COLO668 (cell line): ENCODE measurements at regions not wholly inside any gene's neighbourhood (a gene's known extent, or its start where the extent isn't known, plus 50 kb on each side); places are given as distances from the start of the nearest gene placed in this dataset.

Source experiments
- DNase-seq: peaks from one replicate; lab custom pipeline; 2025; ENCODE audit not compliant: unreplicated experiment; lab: John Stamatoyannopoulos, UW

DNA sequence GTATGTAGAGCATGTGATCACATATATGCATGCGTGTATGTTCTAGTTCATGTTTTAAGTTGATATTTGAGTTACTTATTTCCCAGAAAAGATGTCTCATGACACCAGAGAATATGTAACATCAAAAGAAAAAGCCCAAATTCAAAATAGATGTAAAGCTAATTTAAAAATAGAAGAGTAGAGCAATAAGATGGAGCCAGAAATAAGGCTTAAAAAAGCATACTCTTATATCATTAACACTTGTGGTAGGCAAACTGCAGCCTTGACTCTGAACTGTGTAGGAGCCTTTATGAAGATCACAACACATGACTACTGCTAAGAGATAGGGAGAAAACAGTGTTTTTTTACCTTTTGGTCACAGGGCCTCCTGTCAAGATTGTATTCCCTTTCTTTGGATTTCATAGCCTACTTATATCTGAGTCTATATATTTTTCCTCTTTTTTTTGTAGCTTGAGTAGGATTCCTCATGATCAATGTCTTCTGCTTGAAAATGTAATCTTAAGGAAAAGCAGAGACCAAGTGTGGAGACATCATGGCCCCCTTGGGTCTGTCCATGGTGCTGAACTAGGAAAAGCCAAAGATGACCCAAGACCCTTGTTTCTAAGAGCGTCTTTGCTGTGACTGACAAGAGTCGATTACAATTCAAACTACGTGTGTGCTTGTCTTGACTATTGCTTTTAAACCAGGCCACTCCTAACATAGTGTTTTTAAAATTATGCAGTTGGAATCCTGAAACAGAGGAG, 390.4 kb downstream of the SHISA9 start:
- no peak for DNase-seq

DNA sequence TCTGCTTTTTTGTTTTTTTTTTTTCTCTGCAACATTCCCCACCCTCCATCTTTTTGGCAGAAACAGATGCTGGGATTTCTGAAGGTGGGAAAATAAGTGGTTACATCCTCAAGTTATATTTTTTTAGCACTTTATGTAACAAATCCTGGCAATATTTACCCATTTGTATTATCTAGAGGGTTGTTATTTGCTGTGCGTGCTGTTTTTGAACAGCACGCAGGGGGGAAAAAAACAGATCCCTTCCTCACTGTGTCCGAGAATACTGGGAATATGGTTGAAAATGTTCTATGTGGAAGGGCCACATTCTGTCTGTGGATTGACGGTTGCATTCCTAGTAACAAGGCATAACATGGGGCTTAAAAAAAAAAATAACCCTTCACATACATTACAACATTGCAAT, 394.8 kb downstream of the SHISA9 start:
- DNase-seq = no peak

DNA sequence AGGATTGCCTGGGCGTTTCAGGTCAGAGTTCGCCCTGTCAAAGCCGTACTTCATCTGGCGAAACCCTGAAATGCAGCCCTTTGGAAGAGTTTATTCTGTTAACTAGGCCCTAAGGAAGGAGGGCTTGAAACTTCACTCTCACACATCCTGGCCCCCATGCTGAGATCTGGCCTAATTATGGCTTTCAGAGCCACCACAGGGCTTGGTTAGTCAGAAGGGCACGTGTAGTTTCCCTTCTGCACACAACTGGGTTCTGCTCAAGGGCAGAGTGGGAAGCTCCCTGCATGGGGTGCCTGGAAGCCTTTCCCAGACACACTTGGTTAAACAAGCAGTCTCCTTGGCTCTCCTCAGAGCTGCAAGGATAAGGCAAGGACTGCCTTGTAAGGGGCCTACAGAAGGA, 397.3 kb downstream of the SHISA9 start:
- no peak for DNase-seq

DNA sequence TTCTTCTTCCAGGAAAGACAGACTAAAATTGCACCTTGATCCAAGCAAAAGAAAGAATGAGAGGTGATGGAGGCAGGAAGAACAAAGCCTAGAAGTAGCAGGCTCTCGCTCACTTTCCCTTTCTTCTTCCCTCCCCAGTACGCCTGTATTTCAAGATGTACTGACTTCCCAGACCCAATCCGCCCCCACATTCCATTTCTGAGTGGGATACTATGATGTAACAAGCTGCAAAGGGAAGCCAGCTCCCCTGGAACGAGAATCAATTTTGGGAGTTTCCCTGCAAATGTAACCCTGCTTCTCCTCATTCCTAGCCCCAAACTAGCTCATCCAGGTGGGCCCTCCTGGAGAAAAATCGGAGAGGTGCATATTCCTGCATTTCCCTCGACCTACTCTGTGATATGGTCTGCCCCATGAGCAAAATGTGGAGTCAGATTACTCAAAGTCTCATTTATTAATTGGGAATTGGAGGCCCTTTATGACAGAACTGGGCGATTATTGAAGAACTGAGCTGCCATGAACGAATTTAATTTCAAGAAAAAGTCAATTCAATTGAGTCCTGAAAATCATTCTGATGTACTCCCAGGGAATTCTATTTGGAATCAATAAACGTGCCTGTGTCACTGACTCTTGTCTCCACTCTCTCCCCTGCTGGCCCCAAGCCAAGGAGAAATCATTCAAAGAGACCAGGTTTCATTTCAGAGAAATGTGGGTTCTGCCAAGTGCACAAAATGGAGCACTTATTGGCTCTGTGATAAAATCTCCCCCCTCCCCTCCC, 398.9 kb downstream of the SHISA9 start:
- no peak for DNase-seq

DNA sequence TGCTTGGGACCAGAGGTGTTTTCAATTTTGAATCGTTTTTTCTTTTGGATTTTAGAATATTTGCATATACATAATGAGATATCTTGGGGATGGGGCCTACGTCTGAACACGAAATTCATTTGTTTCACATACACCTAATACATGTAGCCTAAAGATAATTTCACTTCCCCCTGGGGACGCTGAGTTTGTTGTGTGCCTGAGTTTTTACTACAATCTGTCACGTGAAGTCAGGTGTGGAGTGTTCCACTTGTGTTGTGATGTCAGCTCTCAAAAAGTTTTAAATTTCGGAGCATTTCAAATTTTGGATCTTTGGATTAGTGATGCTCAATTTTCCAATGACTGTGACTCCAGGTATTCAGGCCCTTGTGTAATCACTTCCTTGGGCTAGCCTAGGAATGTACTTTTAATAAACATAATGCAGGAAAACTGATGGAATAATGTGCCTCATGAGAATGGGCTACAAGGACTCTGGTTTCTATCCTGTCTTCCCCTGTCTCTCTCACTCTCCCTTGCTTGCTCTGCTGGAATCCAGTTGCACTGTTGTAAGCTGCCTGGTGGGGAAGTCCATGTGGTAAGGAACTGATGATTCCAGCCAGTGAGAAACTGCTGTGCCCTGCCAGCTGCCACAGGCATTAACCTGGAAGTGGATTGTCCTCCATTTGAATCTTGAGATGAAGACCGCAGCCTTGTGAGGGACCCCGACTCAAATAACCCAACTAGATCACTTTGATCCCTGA, 403.8 kb downstream of the SHISA9 start:
- no peak for DNase-seq

DNA sequence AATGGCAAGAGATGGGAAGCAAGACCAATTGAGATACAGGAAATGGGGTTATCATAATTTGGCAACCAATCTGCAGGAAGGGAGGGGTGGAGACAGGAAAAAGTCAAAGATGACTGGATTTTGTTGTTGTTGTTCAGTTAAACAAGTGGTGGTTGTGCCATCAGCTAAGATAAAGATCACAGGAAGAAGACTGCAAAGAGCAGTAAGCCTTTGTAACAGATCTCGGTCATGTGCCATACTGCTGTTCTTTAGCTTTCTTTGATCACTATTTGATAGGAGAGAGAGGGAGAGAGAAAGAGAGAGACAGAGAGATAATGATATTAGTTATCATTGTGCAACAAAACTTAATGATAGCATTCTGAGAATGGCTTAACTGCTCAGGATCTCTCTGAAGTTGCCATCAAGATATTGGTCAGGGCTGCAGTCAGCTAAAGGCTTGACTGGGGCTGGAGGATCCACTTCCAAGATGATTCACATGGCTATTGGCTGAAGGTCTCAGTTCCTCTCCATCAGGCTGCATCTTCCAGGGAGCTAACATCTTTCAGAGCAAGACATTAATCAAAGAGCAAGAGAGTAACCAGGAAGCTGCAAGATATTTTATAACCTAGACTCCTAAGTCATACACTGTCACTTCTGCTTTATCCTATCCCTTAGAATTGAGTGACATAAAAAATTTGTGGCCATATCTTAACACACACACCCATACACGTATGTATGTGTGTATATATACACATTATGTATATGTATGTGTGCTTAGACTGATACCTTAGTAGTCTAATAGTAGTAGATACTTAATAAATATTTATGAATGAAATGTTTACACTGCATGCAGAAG, 405.0 kb downstream of the SHISA9 start:
- no peak for DNase-seq

DNA sequence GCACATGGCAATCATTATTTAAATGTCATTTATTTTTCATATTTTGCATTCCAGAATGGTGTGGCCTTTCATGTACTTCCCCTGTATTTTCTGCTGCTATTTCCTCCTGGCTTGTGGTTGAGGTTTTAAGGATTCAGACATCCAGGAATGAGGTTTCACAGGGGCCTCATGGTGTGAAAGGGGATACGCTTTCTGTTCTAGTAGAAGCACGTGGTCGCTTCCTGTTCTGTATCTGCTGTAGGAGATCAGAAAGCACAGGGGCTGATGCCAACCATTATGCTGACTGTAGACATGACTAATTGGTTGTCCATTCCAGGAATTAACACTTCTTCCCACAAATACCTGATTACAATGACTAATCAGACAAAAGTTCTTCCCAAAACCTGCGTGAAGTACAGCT, 405.9 kb downstream of the SHISA9 start:
- no peak for DNase-seq

DNA sequence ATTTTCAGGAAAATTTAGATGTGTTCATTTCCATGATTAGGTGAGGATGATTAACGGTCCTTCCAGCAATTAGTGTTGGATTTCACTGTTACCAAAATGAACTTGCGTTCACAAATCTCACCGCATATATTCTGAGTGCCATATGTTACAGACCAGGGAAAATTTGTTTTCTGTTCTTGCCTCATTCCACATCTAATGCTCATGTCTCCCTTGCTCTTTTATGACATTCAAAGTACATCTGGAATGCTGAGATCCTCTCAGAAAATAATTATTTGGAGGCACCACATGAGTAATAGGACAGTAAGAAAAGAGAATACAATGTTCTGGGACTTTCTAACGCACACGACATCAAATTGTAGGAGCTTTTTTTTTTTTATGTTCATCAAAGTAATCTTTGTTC, 406.5 kb downstream of the SHISA9 start:
- DNase-seq = no peak

DNA sequence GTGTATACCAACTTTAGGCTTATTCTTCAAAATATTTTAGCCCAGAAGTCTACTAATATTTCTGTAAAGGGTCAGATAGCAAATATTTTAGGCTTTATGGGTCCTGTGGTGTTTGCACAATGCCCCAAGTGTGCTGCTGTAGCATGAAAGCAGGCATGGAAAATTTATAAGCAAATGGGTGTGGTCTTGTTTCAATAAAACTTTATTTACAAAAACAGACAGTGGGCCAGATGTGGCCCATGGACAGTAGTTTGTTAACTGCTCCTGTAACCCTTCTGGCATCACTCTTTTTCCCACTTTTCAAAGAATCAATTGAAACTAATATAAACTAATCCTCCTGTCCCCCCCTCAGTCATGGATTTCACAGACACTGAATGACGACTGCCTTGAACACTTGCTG, 410.7 kb downstream of the SHISA9 start:
- no peak for DNase-seq

DNA sequence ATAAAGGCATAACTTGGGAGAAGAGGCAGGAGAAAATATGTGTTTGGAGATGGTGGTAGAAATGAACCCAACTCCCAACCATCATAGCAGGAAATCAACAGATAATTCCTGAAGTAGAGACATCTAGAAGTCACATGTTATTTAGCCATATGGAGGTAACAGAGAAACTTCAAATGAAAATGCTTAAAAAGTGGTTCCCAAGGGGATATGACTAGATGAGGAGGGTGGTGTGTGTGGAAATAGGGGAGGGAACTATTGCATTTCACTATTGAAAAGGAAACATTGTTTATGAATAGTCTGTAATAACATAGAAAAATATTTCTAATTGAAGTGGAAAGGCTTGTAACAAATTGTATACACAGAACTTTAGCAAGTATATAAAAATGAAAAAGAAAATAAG, 412.0 kb downstream of the SHISA9 start:
- DNase-seq = no peak

DNA sequence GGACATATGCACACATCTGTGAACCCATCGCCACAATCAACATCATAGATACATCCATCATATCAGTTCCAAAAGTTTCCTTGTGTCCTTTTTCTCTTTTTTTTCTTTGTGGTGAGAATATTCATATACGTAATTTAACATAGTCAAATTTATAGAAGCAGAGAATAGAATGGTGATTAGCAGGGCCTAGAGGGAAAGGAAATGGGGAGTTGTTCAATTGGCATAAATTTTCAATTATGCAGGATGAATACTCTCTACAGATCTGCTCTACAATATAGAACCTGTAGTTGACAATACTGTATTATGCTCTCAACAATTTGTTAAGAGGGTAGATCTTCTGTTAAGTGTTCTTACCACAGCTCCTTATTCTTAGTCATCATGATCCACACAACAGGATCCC, 413.2 kb downstream of the SHISA9 start:
- no peak for DNase-seq

DNA sequence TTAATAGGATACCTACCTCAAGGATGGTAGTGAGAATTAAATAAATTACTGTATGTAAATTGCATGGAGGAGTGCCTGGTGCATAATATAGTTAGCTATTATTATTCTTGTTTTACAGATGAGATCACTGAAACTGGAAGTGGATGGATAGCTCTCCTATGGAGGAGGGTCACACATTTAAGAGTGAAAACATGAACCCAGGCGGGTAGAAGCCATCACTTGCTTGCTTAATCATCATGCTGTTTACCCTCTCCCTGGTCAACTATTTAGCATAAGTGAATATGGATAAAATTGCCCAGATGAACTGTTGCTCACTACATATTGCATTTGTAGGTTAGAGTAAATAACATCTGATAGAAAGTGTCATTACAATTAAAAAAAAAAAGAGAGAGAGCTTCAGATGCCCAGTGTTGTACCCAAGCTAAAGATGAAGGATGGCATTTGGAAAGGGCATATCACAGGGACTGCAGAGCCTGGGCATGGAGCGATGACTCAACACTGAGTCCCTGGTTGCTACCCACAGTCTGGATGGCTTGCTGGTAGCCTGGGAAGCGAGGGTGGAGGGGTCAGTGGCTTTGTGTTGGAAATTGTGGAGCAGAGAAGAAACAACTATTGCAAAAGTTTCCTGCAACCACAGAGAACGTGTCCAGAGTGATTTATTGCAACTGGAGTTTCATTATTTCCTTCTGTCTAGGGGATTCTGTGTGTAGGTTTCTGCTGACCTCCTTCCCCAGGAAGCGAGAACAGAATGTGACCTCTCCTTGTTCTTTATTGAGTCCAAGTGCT, 414.4 kb downstream of the SHISA9 start:
- DNase-seq = no peak

DNA sequence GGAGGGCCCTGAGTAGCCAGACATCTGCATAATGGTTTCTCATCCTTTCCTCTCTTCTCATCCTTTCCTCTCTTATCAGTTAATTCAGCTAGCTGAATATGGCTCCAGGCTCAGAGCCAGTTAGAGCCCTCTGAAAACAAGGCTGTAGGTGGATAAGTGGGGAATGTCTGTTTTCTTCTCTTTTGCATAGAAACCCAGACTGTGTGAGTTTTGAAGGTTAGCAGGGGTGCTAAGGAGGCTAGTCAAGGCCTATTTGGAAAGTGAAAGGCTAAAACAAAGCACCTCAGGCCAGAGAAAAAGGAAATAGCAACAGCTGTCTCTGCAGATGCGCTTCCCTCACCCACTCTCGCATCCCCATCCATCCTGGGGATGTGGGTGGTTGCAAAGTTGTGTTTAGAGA, 420.9 kb downstream of the SHISA9 start:
- DNase-seq = no peak

DNA sequence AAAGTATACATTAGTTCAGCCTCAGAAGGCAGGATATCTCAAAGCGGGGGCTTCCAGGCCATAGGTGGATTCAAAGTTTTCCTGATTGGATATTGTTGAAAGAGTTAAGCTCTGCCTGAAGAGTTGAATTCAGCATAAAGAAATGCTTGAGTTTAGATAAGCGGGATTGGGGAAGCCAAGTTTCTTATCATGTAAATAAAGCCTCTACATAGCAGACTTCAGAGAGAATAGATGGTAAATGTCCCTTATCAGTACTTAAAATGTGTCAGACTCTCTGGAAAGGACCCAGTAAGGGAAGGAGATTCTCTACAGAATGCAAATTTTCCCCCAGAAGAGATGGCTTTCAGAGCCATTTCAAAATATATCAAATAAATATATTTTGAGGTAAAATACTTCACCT, 423.5 kb downstream of the SHISA9 start:
- DNase-seq = no peak

DNA sequence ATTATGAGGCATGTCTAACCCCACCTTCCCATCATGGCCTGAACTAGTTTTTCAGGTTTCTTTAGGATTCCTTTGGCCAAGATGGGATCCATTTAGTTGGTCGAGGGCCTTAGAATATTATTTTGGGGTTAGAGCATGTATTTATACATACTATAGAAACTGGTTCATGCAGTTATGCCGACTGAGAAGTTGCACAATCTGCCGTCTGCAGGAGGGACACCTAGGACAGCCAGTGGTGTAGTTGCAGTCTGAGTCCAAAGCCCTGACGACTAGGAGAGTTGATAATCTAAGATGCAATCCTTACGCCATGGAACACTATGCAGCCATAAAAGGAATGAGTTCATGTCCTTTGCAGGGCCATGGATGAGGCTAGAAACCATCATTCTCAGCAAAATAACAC, 424.0 kb downstream of the SHISA9 start:
- DNase-seq = no peak

DNA sequence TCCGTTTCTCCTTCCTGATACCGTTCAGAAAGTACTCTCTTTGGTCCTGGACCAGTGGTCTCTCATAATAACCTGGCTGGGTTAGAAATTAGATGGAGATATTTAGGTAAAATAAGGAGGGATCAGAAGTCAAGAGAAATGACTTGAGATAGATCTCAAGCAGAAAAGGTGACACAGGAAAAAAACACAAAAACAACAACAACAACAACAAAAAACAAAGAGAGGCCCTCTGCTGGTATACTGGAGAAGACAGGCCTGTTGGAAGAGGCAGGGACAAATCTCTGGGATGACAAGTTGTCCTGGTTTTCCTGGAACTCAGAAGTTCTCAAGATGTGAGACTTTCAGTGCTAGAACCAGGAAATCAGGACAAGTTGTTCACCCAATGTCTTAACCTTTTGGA, 430.5 kb downstream of the SHISA9 start:
- no peak for DNase-seq

DNA sequence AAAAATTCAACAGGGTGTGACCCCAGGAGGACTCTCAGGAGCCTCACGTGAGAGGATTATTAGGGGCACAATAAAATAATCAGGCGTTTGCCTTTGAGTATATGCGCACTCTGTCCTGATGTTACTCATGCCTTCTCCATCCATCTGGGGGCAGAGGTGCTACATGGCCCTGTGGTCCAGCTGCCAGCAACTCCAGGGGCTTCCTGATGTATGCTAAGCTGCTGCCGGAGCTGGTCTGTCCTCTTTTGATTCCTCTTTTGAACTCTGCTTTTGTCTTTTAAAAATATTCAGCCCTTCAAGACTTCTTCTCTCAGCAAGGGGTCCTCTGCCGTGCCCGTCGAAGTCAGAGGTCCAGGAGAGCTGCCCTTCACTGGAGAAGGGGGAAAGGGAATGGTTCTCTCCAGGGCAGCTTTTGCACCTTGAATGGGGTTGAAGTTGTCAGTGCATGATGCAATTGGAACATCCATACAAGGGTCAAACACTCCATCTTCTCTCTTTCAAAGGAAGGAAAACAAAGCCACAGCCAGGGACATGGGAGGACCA, 431.4 kb downstream of the SHISA9 start:
- DNase-seq = no peak

DNA sequence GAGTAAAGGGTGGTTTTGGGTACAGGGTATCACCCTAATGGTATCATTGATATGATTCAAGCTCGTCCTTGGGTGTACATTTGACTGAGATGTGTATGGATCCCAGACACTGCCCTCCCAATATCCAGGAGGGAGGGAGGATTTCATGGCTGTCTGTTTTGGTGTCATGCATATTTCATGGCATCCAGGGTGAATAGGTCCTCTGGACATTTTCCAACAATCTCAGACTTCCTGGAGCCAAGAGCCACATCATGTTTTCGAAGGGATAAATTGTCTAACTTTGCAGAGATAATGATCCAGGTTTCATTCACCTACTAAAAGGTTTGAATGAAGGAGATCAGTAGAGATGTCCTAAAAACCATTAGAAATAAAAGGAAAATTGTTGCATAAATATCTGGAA, 431.9 kb downstream of the SHISA9 start:
- no peak for DNase-seq

DNA sequence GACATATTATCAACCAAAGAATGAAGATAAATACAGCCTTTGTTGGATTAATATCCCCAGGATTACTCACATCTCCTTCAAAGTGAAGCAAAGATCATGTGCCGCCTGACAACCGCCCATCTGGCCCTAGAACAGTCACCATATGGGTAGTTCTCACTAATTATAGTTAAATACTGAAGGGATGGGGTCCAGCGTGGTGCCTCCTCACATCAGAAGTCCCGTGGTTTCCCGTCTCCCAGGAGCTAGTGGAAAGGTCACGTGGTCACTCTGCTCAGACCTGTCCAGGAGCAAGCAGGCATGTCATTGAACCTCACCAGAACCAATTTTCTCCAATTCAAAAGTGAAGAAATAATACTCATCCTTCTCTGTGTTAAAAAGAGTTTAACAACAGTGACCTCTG, 434.5 kb downstream of the SHISA9 start:
- DNase-seq = no peak

DNA sequence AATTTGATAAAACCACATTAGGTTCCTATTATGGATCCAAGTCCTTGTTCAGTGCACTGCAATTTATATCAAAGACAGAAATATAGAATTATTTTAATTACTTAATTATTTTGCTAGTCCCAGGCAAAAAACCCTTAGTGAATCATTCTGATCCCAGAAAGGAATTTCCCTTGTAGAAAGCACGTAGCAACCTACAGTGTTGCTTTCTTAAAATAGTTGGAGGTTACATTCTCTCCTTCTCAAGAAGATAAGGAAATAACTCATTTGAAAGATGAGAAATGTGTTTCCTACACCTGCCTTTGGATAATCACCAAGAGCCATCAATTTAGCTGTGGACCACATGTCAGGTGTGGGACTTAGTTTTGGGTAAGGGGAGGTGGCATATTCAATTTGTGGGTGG, 434.9 kb downstream of the SHISA9 start:
- no peak for DNase-seq
